Loucy (cell line): ENCODE measurements at regions not wholly inside any gene's neighbourhood (a gene's known extent, or its start where the extent isn't known, plus 50 kb on each side); places are given as distances from the start of the nearest gene placed in this dataset.

ENCODE experiments used
- H2AFZ ChIP-seq: fragments of 200-600 bp; sonication (generic); 2 replicates; pipeline ENCODE4 v1.6.0; 2016; ENCODE audit warnings: antibody characterized with exemption, mild to moderate bottlenecking, low read length, moderate library complexity
- H3F3A ChIP-seq: fragments of 200-600 bp; 2 replicates; pipeline ENCODE4 v1.6.0; 2016; ENCODE audit warnings: antibody characterized with exemption, low read depth, mild to moderate bottlenecking
- H3K27me3 ChIP-seq: fragments of 200-600 bp; sonication (generic); 2 replicates; pipeline ENCODE4 v1.6.1; 2014; ENCODE audit warnings: low read length, mild to moderate bottlenecking; ENCODE audit not compliant: insufficient read depth, poor library complexity, severe bottlenecking
- H3K36me3 ChIP-seq: fragments of 200-600 bp; sonication (generic); 2 replicates; pipeline ENCODE4 v1.6.1; 2016; ENCODE audit warnings: low read length; ENCODE audit not compliant: insufficient read depth
- H3K4me1 ChIP-seq: fragments of 200-600 bp; sonication (generic); 2 replicates; pipeline ENCODE4 v1.5.1; 2014; ENCODE audit warnings: low read length, mild to moderate bottlenecking; ENCODE audit not compliant: insufficient read depth, poor library complexity, severe bottlenecking
- H3K4me2 ChIP-seq: fragments of 200-600 bp; sonication (generic); 2 replicates; pipeline ENCODE4 v1.6.0; 2014; ENCODE audit warnings: antibody characterized with exemption, low read length, low read depth, mild to moderate bottlenecking; ENCODE audit not compliant: poor library complexity, severe bottlenecking
- H3K4me3 ChIP-seq: fragments of 200-600 bp; sonication (generic); 2 replicates; pipeline ENCODE4 v1.5.1; 2014; ENCODE audit warnings: low read length, mild to moderate bottlenecking, mixed read lengths; ENCODE audit not compliant: poor library complexity, severe bottlenecking
- H3K79me2 ChIP-seq: fragments of 200-600 bp; sonication (generic); 2 replicates; pipeline ENCODE4 v1.6.1; 2014; ENCODE audit warnings: low read length; ENCODE audit not compliant: insufficient read depth
- H3K9ac ChIP-seq: fragments of 200-600 bp; sonication (generic); 2 replicates; pipeline ENCODE4 v1.6.0; 2014; ENCODE audit warnings: mild to moderate bottlenecking, low read depth, low read length, moderate library complexity; ENCODE audit not compliant: poor library complexity, severe bottlenecking
- H3K9me2 ChIP-seq: fragments of 200-600 bp; sonication (generic); replicated peaks from 2 replicates; pipeline ENCODE4 v1.6.1; 2016; ENCODE audit warnings: low read depth, low read length, mixed read lengths
- H3K9me3 ChIP-seq: fragments of 200-600 bp; sonication (generic); 2 replicates; pipeline ENCODE4 v1.6.1; 2014; ENCODE audit warnings: mild to moderate bottlenecking, antibody characterized with exemption, low read length, low read depth; ENCODE audit not compliant: insufficient read depth
- H4K20me1 ChIP-seq: fragments of 200-600 bp; sonication (generic); 2 replicates; pipeline ENCODE4 v1.6.0; 2014; ENCODE audit warnings: antibody characterized with exemption, low read length, mild to moderate bottlenecking; ENCODE audit not compliant: insufficient read depth, poor library complexity, severe bottlenecking
- CTCF ChIP-seq: fragments of 200-600 bp; sonication (generic); conservative IDR thresholded peaks from 2 replicates; pipeline ENCODE4 v1.5.1; 2014; ENCODE audit warnings: mild to moderate bottlenecking, antibody characterized with exemption, low read length
- EZH2phosphoT487 ChIP-seq: fragments of 200-600 bp; IDR thresholded peaks from 2 replicates; pipeline ENCODE4 v1.6.1; 2018; ENCODE audit warnings: antibody characterized with exemption, mild to moderate bottlenecking, moderate library complexity, borderline replicate concordance

GRCh38 chr7:125218076-125218475, 288.5 kb upstream of the POT1 start:
- H3K36me3 ChIP-seq: no peaks in the 10 kb centered on the region
- H3K27me3 ChIP-seq: no peaks in the 10 kb centered on the region
- no peak overlapping the region for H2AFZ ChIP-seq
- H3K4me1 ChIP-seq: no peaks in the 10 kb centered on the region
- no peaks in the 10 kb centered on the region for H3K79me2 ChIP-seq
- TF ChIP-seq CTCF (no peak), EZH2phosphoT487 (no peak)
- no peak overlapping the region for H3K9ac ChIP-seq
- no peak overlapping the region for H3K4me3 ChIP-seq
- H3K9me2 ChIP-seq: no peaks in the 10 kb centered on the region
- H3F3A ChIP-seq: no peaks in the 10 kb centered on the region
- H3K9me3 ChIP-seq: no peaks in the 10 kb centered on the region; the same call in 1 of the 2 replicates
- no peaks in the 10 kb centered on the region for H4K20me1 ChIP-seq
- no peak overlapping the region for H3K4me2 ChIP-seq

- Histone ChIP-seq H3K9me2 (no peaks in the 10 kb centered on the region), H3K4me1 (no peaks in the 10 kb centered on the region), H2AFZ (no peak overlapping the region), H3K27me3 (no peaks in the 10 kb centered on the region), H3F3A (no peaks in the 10 kb centered on the region), H3K79me2 (no peaks in the 10 kb centered on the region), H3K4me3 (no peak overlapping the region), H3K4me2 (no peak overlapping the region), H3K9me3 (no peaks in the 10 kb centered on the region), H4K20me1 (no peaks in the 10 kb centered on the region), H3K36me3 (no peaks in the 10 kb centered on the region), H3K9ac (no peak overlapping the region)
- TF ChIP-seq CTCF (no peak), EZH2phosphoT487 (no peak)
Measured at GRCh38 chr7:125201002-125201401, 271.4 kb upstream of the POT1 start.

GRCh38 chr7:125197731-125198393, 268.2 kb upstream of the POT1 start:
- Histone ChIP-seq H3K9me3 (no peaks in the 10 kb centered on the region), H3K9ac (no peak overlapping the region), H4K20me1 (no peaks in the 10 kb centered on the region), H3K36me3 (no peaks in the 10 kb centered on the region), H3K9me2 (no peaks in the 10 kb centered on the region), H3K79me2 (no peaks in the 10 kb centered on the region), H3K4me2 (no peak overlapping the region), H2AFZ (no peak overlapping the region), H3F3A (no peaks in the 10 kb centered on the region), H3K4me1 (no peaks in the 10 kb centered on the region), H3K27me3 (no peaks in the 10 kb centered on the region), H3K4me3 (no peak overlapping the region)
- TF ChIP-seq CTCF: no peak
